Sigmoid colon (tissue), 6 donors: ENCODE measurements at regions not wholly inside any gene's neighbourhood (a gene's known extent, or its start where the extent isn't known, plus 50 kb on each side); places are given as distances from the start of the nearest gene placed in this dataset.

Experiments used
- DNase-seq: peaks from one replicate; pipeline ENCODE4 v3.0.0-alpha.2; 2019
- H3K27ac ChIP-seq, 4 donors: fragments of 200-600 bp; sonication (generic); one replicate each; pipeline ENCODE4 v1.5.1; 2016 to 2019; ENCODE audit warnings: mild to moderate bottlenecking in 1 of 4
- H3K27me3 ChIP-seq, 3 donors: fragments of 200-600 bp; sonication (generic); one replicate each; pipeline ENCODE4 v1.5.1; 2019; ENCODE audit warnings: mild to moderate bottlenecking in 1 of 3
- H3K36me3 ChIP-seq, 4 donors: fragments of 200-600 bp; sonication (generic); one replicate each; pipeline ENCODE4 v1.5.1; 2016 to 2019
- H3K4me1 ChIP-seq, 4 donors: fragments of 200-600 bp; sonication (generic); one replicate each; pipeline ENCODE4 v1.5.1; 2017 to 2019
- H3K4me3 ChIP-seq, 4 donors: fragments of 200-600 bp; sonication (generic); one replicate each; pipeline ENCODE4 v1.5.1; 2017 to 2019; ENCODE audit warnings: mild to moderate bottlenecking in 2 of 4, moderate library complexity in 1 of 4
- H3K9me3 ChIP-seq, 4 donors: fragments of 200-600 bp in 3 of 4; sonication (generic) in 3 of 4; one replicate each; pipeline versions ENCODE4 v1.5.1 to v1.6.1; 2013 to 2019
- CTCF ChIP-seq, 4 experiments: fragments of 450-650 bp in 3 of 4; fragments of 200-600 bp in 1 of 4; IDR thresholded peaks; one replicate each; pipeline ENCODE4 v1.5.1; 2016 to 2019; ENCODE audit warnings: antibody characterized with exemption in 4 of 4, mild to moderate bottlenecking in 3 of 4, moderate library complexity in 2 of 4
- EP300 ChIP-seq, 4 donors: sonication (generic); formaldehyde crosslinking; IDR thresholded peaks; one replicate each; pipeline ENCODE4 v1.6.1; 2017; ENCODE audit warnings: antibody characterized with exemption in 4 of 4
- POLR2A ChIP-seq, 2 donors: fragments of 450-650 bp; IDR thresholded peaks; one replicate each; pipeline ENCODE4 v1.6.1; 2016; ENCODE audit warnings: antibody characterized with exemption in 2 of 2, mild to moderate bottlenecking in 2 of 2, moderate library complexity in 2 of 2
- POLR2AphosphoS5 ChIP-seq, 4 donors: sonication (generic); formaldehyde crosslinking; IDR thresholded peaks; one replicate each; pipeline ENCODE4 v1.6.1; 2017; ENCODE audit warnings: antibody characterized with exemption in 4 of 4
- WGBS, 2 donors: extraction: QIAGEN DNeasy Blood & Tissue Kit; methylation state at CpG; one replicate each; pipeline ENCODE4 v1.1.7; 2013; 5-methylcytosine and 5-hydroxymethylcytosine counted together
- intact Hi-C: fragments of 100-400 bp; cut with DNase I; formaldehyde crosslinking; loops from one replicate; pipeline ENCODE4 v1.15.1; 2023
- donor health status: healthy with polysubstance abuse.
- donor health status: healthy.

- H3K4me3 ChIP-seq = no peak overlapping the region
- no peak overlapping the region for H3K27ac ChIP-seq
- no peaks in the 10 kb centered on the region for H3K27me3 ChIP-seq
- intact Hi-C loops = no loop called here
- H3K9me3 ChIP-seq = no peaks in the 10 kb centered on the region
- no peak for TF ChIP-seq CTCF (IDR thresholded peaks at IDR 0.05)
- no peak for TF ChIP-seq POLR2AphosphoS5 (IDR thresholded peaks at IDR 0.05)
- TF ChIP-seq EP300 (IDR thresholded peaks at IDR 0.05) = no peak
- no peak for TF ChIP-seq POLR2A (IDR thresholded peaks at IDR 0.05)
- no peaks in the 10 kb centered on the region for H3K4me1 ChIP-seq
- DNase-seq = no peak
- no peaks in the 10 kb centered on the region for H3K36me3 ChIP-seq
- WGBS, 2 donors = 68% methylated on average over 4 of the region's 4 CpGs
These were observed 2329.5 kb downstream of the MAT2B start for GRCh38 chr5:165834891-165835290.

- no peaks in the 10 kb centered on the region for H3K36me3 ChIP-seq
- DNase-seq = no peak
- no peak for TF ChIP-seq POLR2A (IDR thresholded peaks at IDR 0.05)
- H3K27me3 ChIP-seq = no peaks in the 10 kb centered on the region
- WGBS, 2 donors = 87 to 93% methylated on average over 1 of the region's 1 CpG
- intact Hi-C loops = no loop called here
- H3K9me3 ChIP-seq = no peaks in the 10 kb centered on the region
- H3K4me1 ChIP-seq = no peaks in the 10 kb centered on the region
- H3K27ac ChIP-seq = no peak overlapping the region
- H3K4me3 ChIP-seq = no peak overlapping the region
These were observed 2330.6 kb downstream of the MAT2B start for GRCh38 chr5:165836046-165836445.

- DNase-seq = no peak
- Histone ChIP-seq H3K4me3 (no peak overlapping the region), H3K4me1 (no peaks in the 10 kb centered on the region), H3K36me3 (no peaks in the 10 kb centered on the region), H3K27me3 (no peaks in the 10 kb centered on the region), H3K27ac (no peak overlapping the region), H3K9me3 (no peaks in the 10 kb centered on the region)
- 83% methylated on average over 2 of the region's 2 CpGs for WGBS, 2 donors
- TF ChIP-seq CTCF (IDR thresholded peaks at IDR 0.05) = no peak
- no peak for TF ChIP-seq POLR2AphosphoS5 (IDR thresholded peaks at IDR 0.05)
- intact Hi-C loops = no loop called here
These were observed 2331.9 kb downstream of the MAT2B start for GRCh38 chr5:165837286-165837685.

- H3K27ac ChIP-seq = no peak overlapping the region
- no peak for DNase-seq
- H3K9me3 ChIP-seq = no peaks in the 10 kb centered on the region
- H3K27me3 ChIP-seq = no peaks in the 10 kb centered on the region
- no peak for TF ChIP-seq CTCF (IDR thresholded peaks at IDR 0.05)
- intact Hi-C loops = no loop called here
- no peaks in the 10 kb centered on the region for H3K4me1 ChIP-seq
- 38 to 83% methylated on average over 5 of the region's 5 CpGs for WGBS, 2 donors
- no peak overlapping the region for H3K4me3 ChIP-seq
- no peaks in the 10 kb centered on the region for H3K36me3 ChIP-seq
These were observed 2339.2 kb downstream of the MAT2B start for GRCh38 chr5:165844571-165844970.

GRCh38 chr5:165858118-165858517 lies 2352.7 kb downstream of the MAT2B start:
- 63 to 81% methylated on average over 1 of the region's 1 CpG for WGBS, 2 donors
- no peaks in the 10 kb centered on the region for H3K36me3 ChIP-seq
- no peaks in the 10 kb centered on the region for H3K4me1 ChIP-seq
- H3K27me3 ChIP-seq = no peaks in the 10 kb centered on the region
- no peaks in the 10 kb centered on the region for H3K9me3 ChIP-seq
- H3K27ac ChIP-seq = no peak overlapping the region
- no peak overlapping the region for H3K4me3 ChIP-seq
- TF ChIP-seq EP300 (IDR thresholded peaks at IDR 0.05) (no peak), CTCF (IDR thresholded peaks at IDR 0.05) (no peak), POLR2AphosphoS5 (IDR thresholded peaks at IDR 0.05) (no peak), POLR2A (IDR thresholded peaks at IDR 0.05) (no peak)
- intact Hi-C loops = no loop called here
- no peak for DNase-seq
